H1 (cell line): ENCODE measurements at regions not wholly inside any gene's neighbourhood (a gene's known extent, or its start where the extent isn't known, plus 50 kb on each side); places are given as distances from the start of the nearest gene placed in this dataset.
"Not testable (repeated sequence)": the region's sequence is repeated elsewhere in the genome, so short reads cannot be mapped to it uniquely, and the experiment has no call there.

Experiments
- CTCF ChIA-PET: fragments of 300-600 bp; sonication (Branson Sonifier 250); formaldehyde crosslinking; loops from one replicate; lab custom pipeline; 2021; ENCODE audit not compliant: partially characterized antibody; lab: Charles Lee
- POLR2A ChIA-PET: fragments of 300-600 bp; sonication (Branson Sonifier 250); formaldehyde crosslinking; loops from one replicate; lab custom pipeline; 2021; ENCODE audit warnings: inconsistent platforms; ENCODE audit not compliant: partially characterized antibody; lab: Charles Lee
- DNase-seq, 2 experiments: peaks; one replicate each; pipeline versions ENCODE4 v3.0.0 to v3.0.0-alpha.2; 2010 to 2022; ENCODE audit warnings: low spot score in 2 of 2, low read depth in 1 of 2, mixed read lengths in 1 of 2
- FAIRE-seq: peaks from 2 replicates; lab custom pipeline; 2011; peaks lifted over from hg19 to GRCh38; lab: Jason Lieb, UNC
- H2AFZ ChIP-seq: 2 replicates; pipeline ENCODE4 v1.8.1; 2012; ENCODE audit warnings: low read length, inconsistent platforms
- H2AK5ac ChIP-seq: 2 replicates; pipeline ENCODE4 v1.6.1; 2013; ENCODE audit warnings: low read depth, low read length
- H2BK120ac ChIP-seq: replicated peaks from 2 replicates; pipeline ENCODE3; 2013; ENCODE audit warnings: low read depth, low read length, inconsistent platforms
- H2BK12ac ChIP-seq: 2 replicates; pipeline ENCODE4 v1.6.1; 2013; ENCODE audit warnings: low read depth, low read length
- H2BK15ac ChIP-seq: 2 replicates; pipeline ENCODE4 v1.6.1; 2013; ENCODE audit warnings: low read length
- H2BK20ac ChIP-seq: 2 replicates; pipeline ENCODE4 v1.6.1; 2013; ENCODE audit warnings: low read length
- H2BK5ac ChIP-seq: 2 replicates; pipeline ENCODE4 v1.6.1; 2013; ENCODE audit warnings: low read depth, low read length
- H3K14ac ChIP-seq: 2 replicates; pipeline ENCODE4 v1.6.1; 2013; ENCODE audit warnings: inconsistent platforms; ENCODE audit not compliant: insufficient read length
- H3K18ac ChIP-seq: 2 replicates; pipeline ENCODE4 v1.6.1; 2013; ENCODE audit warnings: low read length; ENCODE audit errors: extremely low read depth
- H3K23ac ChIP-seq: 2 replicates; pipeline ENCODE4 v1.6.1; 2013; ENCODE audit warnings: inconsistent platforms; ENCODE audit not compliant: insufficient read length
- H3K23me2 ChIP-seq: 2 replicates; pipeline ENCODE4 v1.6.1; 2013; ENCODE audit warnings: low read depth, low read length
- H3K27ac ChIP-seq: 2 replicates; pipeline ENCODE4 v1.6.1; 2011; ENCODE audit warnings: low read depth, low read length, inconsistent platforms
- H3K27me3 ChIP-seq, 4 experiments: replicated peaks in 1 of 4; 1 replicate in 1 of 4; 2 replicates in 3 of 4; pipeline versions ENCODE4 v1.6.1 to v1.8.1; 2011 to 2013; ENCODE audit warnings: low read length in 3 of 4, mild to moderate bottlenecking in 3 of 4, inconsistent platforms in 2 of 4, mixed read lengths in 2 of 4, moderate library complexity in 1 of 4; ENCODE audit not compliant: control insufficient read depth in 3 of 4, insufficient read depth in 3 of 4; ENCODE audit errors: extremely low read depth in 1 of 4
- H3K36me3 ChIP-seq, 4 experiments: 2 replicates each; pipeline versions ENCODE4 v1.6.1 to v1.8.1; 2011 to 2013; ENCODE audit warnings: mild to moderate bottlenecking in 4 of 4, low read length in 3 of 4, moderate library complexity in 2 of 4, control low read depth in 1 of 4, inconsistent platforms in 1 of 4; ENCODE audit not compliant: insufficient read depth in 4 of 4, control insufficient read depth in 2 of 4
- H3K4ac ChIP-seq: replicated peaks from 2 replicates; pipeline ENCODE3; 2013; ENCODE audit warnings: low read length, low read depth, mixed read lengths, inconsistent platforms; ENCODE audit not compliant: insufficient read length
- H3K4me1 ChIP-seq, 4 experiments: replicated peaks in 1 of 4; 1 replicate in 1 of 4; 2 replicates in 3 of 4; pipeline versions ENCODE4 v1.6.1 to v1.8.1; 2011 to 2013; ENCODE audit warnings: low read length in 3 of 4, inconsistent platforms in 2 of 4, mixed read lengths in 1 of 4; ENCODE audit not compliant: insufficient read depth in 4 of 4, control insufficient read depth in 3 of 4
- H3K4me2 ChIP-seq, 2 experiments: 2 replicates each; pipeline versions ENCODE4 v1.6.1 to v1.8.1; 2011 to 2013; ENCODE audit warnings: low read depth in 2 of 2, low read length in 2 of 2, control low read depth in 1 of 2, inconsistent platforms in 1 of 2, mild to moderate bottlenecking in 1 of 2; ENCODE audit not compliant: insufficient read depth in 1 of 2
- H3K4me3 ChIP-seq, 4 experiments: fragments of 200-600, 300-600 bp in 1 of 4; sonication (generic), shearing (Covaris generic), sonication (Bioruptor Twin) in 1 of 4; 2 replicates each; pipeline versions ENCODE4 v1.5.1 to v1.8.1; 2011 to 2016; ENCODE audit warnings: low read length in 4 of 4, low read depth in 3 of 4, control low read depth in 2 of 4, inconsistent platforms in 2 of 4, mild to moderate bottlenecking in 2 of 4, mixed read lengths in 1 of 4, moderate library complexity in 1 of 4; ENCODE audit not compliant: insufficient read depth in 2 of 4; ENCODE audit errors: extremely low read depth in 1 of 4
- H3K56ac ChIP-seq: replicated peaks from 2 replicates; pipeline ENCODE3; 2013; ENCODE audit warnings: low read depth, mild to moderate bottlenecking, mixed read lengths, low read length, inconsistent platforms; ENCODE audit not compliant: insufficient read length
- H3K79me1 ChIP-seq: 2 replicates; pipeline ENCODE4 v1.6.1; 2013; ENCODE audit warnings: low read depth, low read length, control low read depth
- H3K79me2 ChIP-seq, 2 experiments: 2 replicates each; pipeline versions ENCODE4 v1.6.1 to v1.8.1; 2012 to 2013; ENCODE audit warnings: low read length in 2 of 2, mild to moderate bottlenecking in 2 of 2, inconsistent platforms in 1 of 2; ENCODE audit not compliant: insufficient read depth in 2 of 2, control insufficient read depth in 1 of 2
- H3K9ac ChIP-seq, 4 experiments: replicated peaks in 1 of 4; 1 replicate in 1 of 4; 2 replicates in 3 of 4; pipeline versions ENCODE4 v1.6.1 to v1.8.1; 2011 to 2013; ENCODE audit warnings: low read depth in 3 of 4, low read length in 3 of 4, control low read depth in 2 of 4, mild to moderate bottlenecking in 2 of 4, moderate library complexity in 2 of 4, inconsistent platforms in 1 of 4; ENCODE audit errors: extremely low read depth in 1 of 4
- H3K9me3 ChIP-seq, 2 experiments: 2 replicates each; pipeline versions ENCODE4 v1.6.1 to v1.8.1; 2012 to 2013; ENCODE audit warnings: mild to moderate bottlenecking in 2 of 2, moderate library complexity in 2 of 2, control low read depth in 1 of 2, inconsistent platforms in 1 of 2, low read depth in 1 of 2, low read length in 1 of 2, mixed read lengths in 1 of 2; ENCODE audit not compliant: insufficient read depth in 2 of 2
- H4K20me1 ChIP-seq, 2 experiments: replicated peaks in 1 of 2; 2 replicates each; pipeline versions ENCODE3 to v1.8.1; 2011 to 2013; ENCODE audit warnings: inconsistent platforms in 2 of 2, low read length in 2 of 2, mild to moderate bottlenecking in 1 of 2; ENCODE audit not compliant: insufficient read depth in 2 of 2, control insufficient read depth in 1 of 2
- H4K5ac ChIP-seq: 2 replicates; pipeline ENCODE4 v1.6.1; 2013; ENCODE audit warnings: low read length, low read depth, mixed read lengths, inconsistent platforms; ENCODE audit not compliant: insufficient read length
- H4K8ac ChIP-seq: 2 replicates; pipeline ENCODE4 v1.8.0; 2013; ENCODE audit warnings: mild to moderate bottlenecking, moderate library complexity, low read length, inconsistent platforms; ENCODE audit not compliant: insufficient read depth; ENCODE audit errors: extremely low read depth
- H4K91ac ChIP-seq: replicated peaks from 2 replicates; pipeline ENCODE3; 2013; ENCODE audit warnings: low read length, mixed read lengths, inconsistent platforms; ENCODE audit not compliant: insufficient read length
- WGBS, 2 experiments: shearing (Covaris generic) in 1 of 2; methylation state at CpG; one replicate each; pipeline versions ENCODE4 v1.1.6 to v1.1.7; 2013 to 2015; ENCODE audit warnings: low lambda C conversion rate in 2 of 2, mixed read lengths in 2 of 2, inconsistent platforms in 1 of 2, low coverage in 1 of 2, missing lambda C conversion rate in 1 of 2; ENCODE audit not compliant: insufficient replicate concordance in 2 of 2, insufficient coverage in 1 of 2, insufficient read length in 1 of 2; ENCODE audit errors: extremely low coverage in 1 of 2, missing lambda C conversion rate in 1 of 2; 5-methylcytosine and 5-hydroxymethylcytosine counted together

DNA sequence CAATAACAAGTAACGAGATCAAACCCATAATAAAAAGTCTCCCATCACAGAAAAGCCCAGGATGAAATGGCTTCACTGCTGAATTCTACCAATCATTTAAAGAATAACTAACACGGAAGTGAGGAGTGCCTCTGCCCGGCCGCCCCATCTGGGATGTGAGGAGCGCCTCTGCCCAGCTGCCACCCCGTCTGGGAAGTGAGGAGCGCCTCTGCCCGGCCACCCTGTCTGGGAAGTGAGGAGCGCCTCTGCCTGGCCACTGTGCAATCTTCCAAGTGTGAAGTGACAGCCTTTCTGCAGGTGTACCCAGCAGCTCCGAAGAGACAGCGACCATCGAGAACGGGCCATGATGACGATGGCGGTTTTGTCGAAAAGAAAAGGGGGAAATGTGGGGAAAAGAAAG lies 528.8 kb upstream of the GRIA3 start:
- H3K79me2 ChIP-seq, H2AFZ ChIP-seq, H3K23ac ChIP-seq, H3K4me1 ChIP-seq, H3K14ac ChIP-seq, H3K56ac ChIP-seq, H3K27ac ChIP-seq, H3K27me3 ChIP-seq, H3K23me2 ChIP-seq, POLR2A ChIA-PET, H4K8ac ChIP-seq, H3K9me3 ChIP-seq, H3K9ac ChIP-seq, H2BK12ac ChIP-seq, H3K36me3 ChIP-seq, H4K20me1 ChIP-seq, H4K5ac ChIP-seq, H3K4ac ChIP-seq, H2BK15ac ChIP-seq, DNase-seq, H3K4me3 ChIP-seq, FAIRE-seq, CTCF ChIA-PET, H4K91ac ChIP-seq, H3K4me2 ChIP-seq, H2BK120ac ChIP-seq, H3K79me1 ChIP-seq, H3K18ac ChIP-seq, H2BK20ac ChIP-seq, H2AK5ac ChIP-seq, H2BK5ac ChIP-seq: not testable (repeated sequence)
- WGBS, 2 experiments, result 71% methylated on average over 6 of the region's 16 CpGs; no CpG with 5 or more reads in 1 of the 2 experiments
